SK-N-MC (cell line): ENCODE measurements at regions not wholly inside any gene's neighbourhood (a gene's known extent, or its start where the extent isn't known, plus 50 kb on each side); places are given as distances from the start of the nearest gene placed in this dataset.

Experiments used
- EZH2 ChIP-seq: fragments of 200-600 bp; sonication (generic); IDR thresholded peaks from one replicate; pipeline ENCODE4 v1.6.1; 2017; ENCODE audit warnings: antibody characterized with exemption
- FOXP2 ChIP-seq: optimal IDR thresholded peaks from 2 replicates; pipeline ENCODE3; 2011; ENCODE audit warnings: mild to moderate bottlenecking, moderate library complexity; ENCODE audit not compliant: insufficient read depth; ENCODE audit errors: extremely low read length, control extremely low read depth
- POLR2AphosphoS5 ChIP-seq: IDR thresholded peaks from 2 replicates; pipeline ENCODE4 v1.6.1; 2012; ENCODE audit warnings: mild to moderate bottlenecking, low read depth, low read length, borderline replicate concordance

DNA sequence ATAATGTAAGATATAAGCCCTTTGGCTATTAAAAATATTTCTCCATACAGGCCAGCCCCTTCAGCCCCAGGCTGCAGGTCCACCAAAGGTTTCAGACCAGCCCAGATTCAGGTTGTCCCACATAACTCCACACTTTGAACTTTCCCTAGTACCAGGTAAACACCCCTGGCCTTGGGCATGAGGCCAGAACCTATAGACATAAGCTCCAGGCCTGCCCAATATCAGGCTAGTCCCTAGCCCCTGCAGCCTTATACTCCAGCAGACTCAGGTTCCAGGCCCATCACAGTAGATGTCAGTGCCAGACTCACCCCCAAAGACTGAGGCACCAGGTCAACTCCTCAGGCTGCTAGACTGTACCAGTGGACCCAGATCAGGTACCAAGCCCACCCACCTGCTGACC is 178.5 kb upstream of the DAAM1 start:
- TF ChIP-seq FOXP2: no peak
- no peak for TF ChIP-seq POLR2AphosphoS5
- TF ChIP-seq EZH2: no peak
